Testis (tissue), 2 donors: ENCODE measurements at regions not wholly inside any gene's neighbourhood (a gene's known extent, or its start where the extent isn't known, plus 50 kb on each side); places are given as distances from the start of the nearest gene placed in this dataset.

ENCODE experiments used
- DNase-seq: peaks from one replicate; pipeline ENCODE4 v3.0.0-alpha.2; 2019
- H3K27ac ChIP-seq, 2 donors: fragments of 200-600 bp; sonication (generic); one replicate each; pipeline ENCODE4 v1.5.1; 2019
- H3K27me3 ChIP-seq: fragments of 200-600 bp; sonication (generic); one replicate; pipeline ENCODE4 v1.5.1; 2019
- H3K36me3 ChIP-seq: fragments of 200-600 bp; sonication (generic); one replicate; pipeline ENCODE4 v1.5.1; 2017; ENCODE audit warnings: low read depth; ENCODE audit errors: missing control alignments
- H3K4me1 ChIP-seq: fragments of 200-600 bp; sonication (generic); one replicate; pipeline ENCODE4 v1.5.1; 2019
- H3K4me3 ChIP-seq, 2 donors: fragments of 200-600 bp; sonication (generic); one replicate each; pipeline ENCODE4 v1.5.1; 2017 to 2019
- H3K9me3 ChIP-seq: fragments of 200-600 bp; sonication (generic); one replicate; pipeline ENCODE4 v1.5.1; 2017
- POLR2A ChIP-seq: fragments of 450-650 bp; IDR thresholded peaks from one replicate; pipeline ENCODE4 v1.6.1; 2017; ENCODE audit warnings: antibody characterized with exemption, mild to moderate bottlenecking, moderate library complexity
- WGBS, 2 donors: methylation state at CpG; one replicate each; pipeline ENCODE4 v1.1.5; 2018; 5-methylcytosine and 5-hydroxymethylcytosine counted together
- intact Hi-C: fragments of 100-400 bp; cut with DNase I; formaldehyde crosslinking; loops from one replicate; pipeline ENCODE4 v1.15.1; 2023; ENCODE audit warnings: low total_unique reads
- TF ChIP-seq, protein P1 (sequence below), 3 experiments: fragments of 450-650 bp in 2 of 3; fragments of 200-600 bp in 1 of 3; sonication (generic) in 1 of 3; IDR thresholded peaks; one replicate each; pipeline ENCODE4 v1.5.1; 2016 to 2019; ENCODE audit warnings: antibody characterized with exemption in 3 of 3, mild to moderate bottlenecking in 2 of 3, moderate library complexity in 1 of 3

DNA sequence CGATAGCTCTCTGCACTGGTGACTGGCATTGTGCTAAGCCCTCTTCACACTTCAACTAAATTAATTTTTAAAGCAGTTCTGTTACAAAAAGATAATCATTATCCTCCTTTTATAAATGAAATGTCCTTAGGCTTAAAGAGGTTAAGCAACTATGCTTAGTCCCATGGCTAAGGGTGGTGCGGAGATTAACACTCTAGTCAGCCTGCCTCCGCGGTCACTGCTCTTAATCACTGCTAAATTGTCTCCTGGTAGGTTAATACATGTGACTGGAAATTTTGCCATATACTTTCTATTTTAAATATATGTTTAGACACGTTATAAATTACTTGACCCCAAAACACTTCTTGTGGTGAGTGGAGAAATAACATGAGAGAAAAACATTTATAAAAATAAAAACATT lies 473.7 kb downstream of the CENPC start:
- 86 to 92% methylated on average over 5 of the region's 5 CpGs for WGBS, 2 donors
- no peak overlapping the region for H3K4me3 ChIP-seq
- H3K36me3 ChIP-seq: no peaks in the 10 kb centered on the region
- no peak for DNase-seq
- no peak overlapping the region for H3K27ac ChIP-seq
- no peaks in the 10 kb centered on the region for H3K9me3 ChIP-seq
- TF ChIP-seq, protein P1, sequence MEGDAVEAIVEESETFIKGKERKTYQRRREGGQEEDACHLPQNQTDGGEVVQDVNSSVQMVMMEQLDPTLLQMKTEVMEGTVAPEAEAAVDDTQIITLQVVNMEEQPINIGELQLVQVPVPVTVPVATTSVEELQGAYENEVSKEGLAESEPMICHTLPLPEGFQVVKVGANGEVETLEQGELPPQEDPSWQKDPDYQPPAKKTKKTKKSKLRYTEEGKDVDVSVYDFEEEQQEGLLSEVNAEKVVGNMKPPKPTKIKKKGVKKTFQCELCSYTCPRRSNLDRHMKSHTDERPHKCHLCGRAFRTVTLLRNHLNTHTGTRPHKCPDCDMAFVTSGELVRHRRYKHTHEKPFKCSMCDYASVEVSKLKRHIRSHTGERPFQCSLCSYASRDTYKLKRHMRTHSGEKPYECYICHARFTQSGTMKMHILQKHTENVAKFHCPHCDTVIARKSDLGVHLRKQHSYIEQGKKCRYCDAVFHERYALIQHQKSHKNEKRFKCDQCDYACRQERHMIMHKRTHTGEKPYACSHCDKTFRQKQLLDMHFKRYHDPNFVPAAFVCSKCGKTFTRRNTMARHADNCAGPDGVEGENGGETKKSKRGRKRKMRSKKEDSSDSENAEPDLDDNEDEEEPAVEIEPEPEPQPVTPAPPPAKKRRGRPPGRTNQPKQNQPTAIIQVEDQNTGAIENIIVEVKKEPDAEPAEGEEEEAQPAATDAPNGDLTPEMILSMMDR (IDR thresholded peaks at IDR 0.05): no peak
- no peak for TF ChIP-seq POLR2A
- intact Hi-C loops: no loop called here
- H3K4me1 ChIP-seq: no peaks in the 10 kb centered on the region
- no peaks in the 10 kb centered on the region for H3K27me3 ChIP-seq

DNA sequence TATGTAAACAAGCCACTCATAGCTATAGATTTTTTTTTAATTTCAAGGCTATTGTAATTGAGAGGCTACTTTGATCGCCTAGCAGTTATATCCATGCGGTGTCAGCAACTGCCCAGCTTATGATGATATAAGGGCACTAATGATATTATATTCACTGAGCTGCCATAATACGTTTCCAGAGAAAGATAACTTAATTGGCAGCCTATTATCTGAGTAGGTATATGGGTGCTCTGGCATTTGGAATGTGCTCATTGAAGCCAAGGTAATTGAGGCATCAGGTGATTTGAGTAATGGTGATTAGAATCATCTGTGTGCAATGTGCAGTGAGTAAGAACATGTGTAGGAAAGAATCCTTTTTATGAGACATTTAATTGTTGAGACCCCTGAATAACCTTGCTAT lies 490.0 kb downstream of the CENPC start:
- WGBS, 2 donors: 55 to 58% methylated on average over 3 of the region's 3 CpGs
- Histone ChIP-seq H3K4me3 (no peak overlapping the region), H3K4me1 (no peaks in the 10 kb centered on the region), H3K27ac (no peak overlapping the region), H3K9me3 (no peaks in the 10 kb centered on the region), H3K36me3 (no peaks in the 10 kb centered on the region), H3K27me3 (no peaks in the 10 kb centered on the region)
- intact Hi-C loops: no loop called here
- DNase-seq: no peak
- no peak for TF ChIP-seq POLR2A
- TF ChIP-seq, protein P1 (IDR thresholded peaks at IDR 0.05): no peak

DNA sequence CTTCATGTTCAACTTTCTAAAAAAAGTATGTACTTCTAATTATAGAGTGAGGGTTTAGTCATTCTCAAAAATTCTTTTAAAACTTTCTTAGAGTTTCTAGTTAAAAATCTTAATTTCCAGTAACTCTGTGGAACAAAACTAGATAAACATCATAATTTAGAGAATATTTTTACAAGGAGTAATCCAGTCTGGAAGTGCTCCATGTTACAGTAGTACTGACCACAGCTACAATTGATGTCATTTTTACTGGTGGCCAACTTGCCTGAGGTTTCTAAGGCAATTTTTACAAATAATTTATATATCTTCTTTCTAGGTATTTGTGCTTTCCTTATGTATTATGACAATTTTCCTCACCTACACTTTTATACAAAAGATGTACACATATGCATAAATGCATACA lies 490.4 kb downstream of the CENPC start:
- Histone ChIP-seq H3K27ac (no peak overlapping the region), H3K27me3 (no peaks in the 10 kb centered on the region), H3K4me1 (no peaks in the 10 kb centered on the region), H3K4me3 (no peak overlapping the region), H3K9me3 (no peaks in the 10 kb centered on the region), H3K36me3 (no peaks in the 10 kb centered on the region)
- TF ChIP-seq POLR2A: no peak
- TF ChIP-seq, protein P1 (IDR thresholded peaks at IDR 0.05): no peak
- intact Hi-C loops: no loop called here
- DNase-seq: no peak

DNA sequence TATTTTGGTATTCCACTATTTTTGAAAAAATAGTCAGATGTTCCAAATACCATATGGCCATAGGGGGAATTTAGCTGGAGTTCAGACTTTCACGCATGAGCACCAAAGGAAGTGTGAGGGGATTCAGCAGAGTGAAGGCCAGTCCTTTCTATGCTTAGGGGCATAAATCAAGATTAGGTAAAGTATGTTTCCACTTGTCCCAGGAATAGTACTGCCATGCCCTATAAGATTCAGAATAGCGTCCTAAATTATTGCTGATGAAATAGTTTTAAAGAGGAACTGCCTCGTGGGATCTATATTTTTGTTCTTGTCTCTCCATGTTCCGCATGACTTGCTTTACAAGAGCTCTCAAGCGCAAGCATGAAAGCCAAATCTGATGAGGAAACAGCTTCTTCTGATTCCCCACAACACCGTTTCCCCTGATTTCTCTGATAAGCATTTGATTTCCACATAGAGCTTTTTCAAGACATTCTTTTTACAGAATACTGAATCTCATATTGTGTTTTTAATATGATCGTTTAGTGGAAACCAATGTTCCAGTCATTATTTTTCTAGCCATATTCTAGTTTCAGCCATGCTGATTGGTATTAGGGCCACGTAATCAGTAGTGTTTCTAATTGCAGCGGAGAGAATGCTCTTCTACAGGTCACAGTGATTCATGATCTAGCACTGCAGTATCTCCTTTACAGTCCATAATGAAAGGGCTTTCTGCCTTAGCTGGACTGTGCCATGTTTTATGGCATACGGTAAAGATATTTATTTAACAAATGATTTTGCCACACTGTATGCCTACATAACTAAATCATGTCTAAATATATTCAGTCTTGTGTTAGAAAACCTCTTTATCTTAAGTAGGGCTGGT lies 492.3 kb downstream of the CENPC start:
- H3K27me3 ChIP-seq: no peaks in the 10 kb centered on the region
- H3K4me3 ChIP-seq: no peak overlapping the region
- no peak overlapping the region for H3K27ac ChIP-seq
- intact Hi-C loops: no loop called here
- WGBS, 2 donors: 63 to 69% methylated on average over 10 of the region's 10 CpGs
- H3K4me1 ChIP-seq: no peaks in the 10 kb centered on the region
- H3K36me3 ChIP-seq: no peaks in the 10 kb centered on the region
- H3K9me3 ChIP-seq: no peaks in the 10 kb centered on the region
- no peak for TF ChIP-seq POLR2A
- TF ChIP-seq, protein P1 (IDR thresholded peaks at IDR 0.05): no peak
- DNase-seq: no peak
